ENCODE measurements at regions not wholly inside any gene's neighbourhood (a gene's known extent, or its start where the extent isn't known, plus 50 kb on each side); places are given as distances from the start of the nearest gene placed in this dataset.

DNA sequence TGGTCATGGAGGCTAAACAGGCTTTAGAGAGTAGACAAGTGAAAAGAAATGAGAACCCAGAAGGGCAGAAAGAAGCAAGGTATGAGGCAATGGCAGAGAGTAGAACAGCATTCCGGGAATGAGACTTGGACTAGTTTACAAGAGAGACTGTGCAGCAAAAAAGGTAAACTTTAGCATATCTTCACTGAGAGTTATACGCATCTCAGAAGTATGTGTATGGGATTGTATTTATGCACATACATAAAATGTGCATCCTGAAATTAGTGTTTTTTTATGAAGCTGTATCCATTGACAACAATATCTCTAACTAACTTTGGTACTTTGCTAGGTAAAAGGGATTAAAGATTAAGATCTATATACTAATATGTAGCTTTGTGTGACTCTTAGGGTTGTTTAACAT lies 753.6 kb downstream of the BCKDHB start:
- TF ChIP-seq POLR2AphosphoS5 (IDR thresholded peaks at IDR 0.05; ENCODE audit: low read depth, low read length) (no peak), SIN3A (IDR thresholded peaks at IDR 0.05; ENCODE audit: borderline replicate concordance, insufficient read depth, low read length) (no peak), TAF1 (IDR thresholded peaks at IDR 0.05; ENCODE audit: borderline replicate concordance, insufficient read depth, low read length) (no peak), FOXP2 (optimal IDR thresholded peaks at IDR 0.05; ENCODE audit: borderline replicate concordance, extremely low read depth, extremely low read length, insufficient read depth) (no peak)
- TF ChIP-seq, protein P1, sequence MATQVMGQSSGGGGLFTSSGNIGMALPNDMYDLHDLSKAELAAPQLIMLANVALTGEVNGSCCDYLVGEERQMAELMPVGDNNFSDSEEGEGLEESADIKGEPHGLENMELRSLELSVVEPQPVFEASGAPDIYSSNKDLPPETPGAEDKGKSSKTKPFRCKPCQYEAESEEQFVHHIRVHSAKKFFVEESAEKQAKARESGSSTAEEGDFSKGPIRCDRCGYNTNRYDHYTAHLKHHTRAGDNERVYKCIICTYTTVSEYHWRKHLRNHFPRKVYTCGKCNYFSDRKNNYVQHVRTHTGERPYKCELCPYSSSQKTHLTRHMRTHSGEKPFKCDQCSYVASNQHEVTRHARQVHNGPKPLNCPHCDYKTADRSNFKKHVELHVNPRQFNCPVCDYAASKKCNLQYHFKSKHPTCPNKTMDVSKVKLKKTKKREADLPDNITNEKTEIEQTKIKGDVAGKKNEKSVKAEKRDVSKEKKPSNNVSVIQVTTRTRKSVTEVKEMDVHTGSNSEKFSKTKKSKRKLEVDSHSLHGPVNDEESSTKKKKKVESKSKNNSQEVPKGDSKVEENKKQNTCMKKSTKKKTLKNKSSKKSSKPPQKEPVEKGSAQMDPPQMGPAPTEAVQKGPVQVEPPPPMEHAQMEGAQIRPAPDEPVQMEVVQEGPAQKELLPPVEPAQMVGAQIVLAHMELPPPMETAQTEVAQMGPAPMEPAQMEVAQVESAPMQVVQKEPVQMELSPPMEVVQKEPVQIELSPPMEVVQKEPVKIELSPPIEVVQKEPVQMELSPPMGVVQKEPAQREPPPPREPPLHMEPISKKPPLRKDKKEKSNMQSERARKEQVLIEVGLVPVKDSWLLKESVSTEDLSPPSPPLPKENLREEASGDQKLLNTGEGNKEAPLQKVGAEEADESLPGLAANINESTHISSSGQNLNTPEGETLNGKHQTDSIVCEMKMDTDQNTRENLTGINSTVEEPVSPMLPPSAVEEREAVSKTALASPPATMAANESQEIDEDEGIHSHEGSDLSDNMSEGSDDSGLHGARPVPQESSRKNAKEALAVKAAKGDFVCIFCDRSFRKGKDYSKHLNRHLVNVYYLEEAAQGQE (IDR thresholded peaks at IDR 0.05; ENCODE audit: insufficient read depth in 1 of 2, low read depth in 2 of 2, low read length in 2 of 2): no peak

All from PFSK-1 (cell line).